Esophagus muscularis mucosa (tissue), 4 donors: ENCODE measurements at regions not wholly inside any gene's neighbourhood (a gene's known extent, or its start where the extent isn't known, plus 50 kb on each side); places are given as distances from the start of the nearest gene placed in this dataset.

Experiments
- EP300 ChIP-seq: sonication (generic); formaldehyde crosslinking; IDR thresholded peaks from one replicate; pipeline ENCODE4 v1.6.1; 2017; ENCODE audit warnings: antibody characterized with exemption
- POLR2A ChIP-seq: fragments of 450-650 bp; IDR thresholded peaks from one replicate; pipeline ENCODE4 v1.6.1; 2017; ENCODE audit warnings: antibody characterized with exemption, moderate library complexity, mild to moderate bottlenecking, low read depth
- POLR2AphosphoS5 ChIP-seq, 2 donors: sonication (generic); formaldehyde crosslinking; IDR thresholded peaks; one replicate each; pipeline ENCODE4 v1.6.1; 2017; ENCODE audit warnings: antibody characterized with exemption in 2 of 2
- TF ChIP-seq, protein P1 (sequence below), 3 experiments: fragments of 200-600 bp in 2 of 3; fragments of 450-650 bp in 1 of 3; sonication (generic) in 2 of 3; IDR thresholded peaks; one replicate each; pipeline ENCODE4 v1.5.1; 2017 to 2019; ENCODE audit warnings: antibody characterized with exemption in 3 of 3, mild to moderate bottlenecking in 2 of 3, moderate library complexity in 1 of 3

DNA sequence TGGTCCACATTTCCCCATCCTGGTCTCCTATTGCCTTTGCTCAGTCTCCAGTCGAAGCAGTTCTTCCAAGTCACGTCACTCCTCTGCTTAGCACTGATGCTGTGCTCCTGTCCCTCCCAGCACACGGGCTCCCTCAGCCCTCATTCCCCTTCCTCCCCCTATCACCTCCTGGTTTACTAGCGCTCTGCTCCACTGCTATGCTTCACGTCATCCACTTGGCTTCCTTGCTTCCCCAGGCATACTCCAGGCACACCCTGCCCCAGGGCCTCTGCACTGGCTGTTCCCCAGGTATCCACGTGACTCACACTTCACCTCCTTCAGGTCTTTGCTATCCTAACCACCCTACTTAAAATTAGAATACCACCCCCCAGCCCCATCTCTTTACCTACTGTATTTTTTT lies 269.3 kb downstream of the GLI2 start:
- TF ChIP-seq, protein P1, sequence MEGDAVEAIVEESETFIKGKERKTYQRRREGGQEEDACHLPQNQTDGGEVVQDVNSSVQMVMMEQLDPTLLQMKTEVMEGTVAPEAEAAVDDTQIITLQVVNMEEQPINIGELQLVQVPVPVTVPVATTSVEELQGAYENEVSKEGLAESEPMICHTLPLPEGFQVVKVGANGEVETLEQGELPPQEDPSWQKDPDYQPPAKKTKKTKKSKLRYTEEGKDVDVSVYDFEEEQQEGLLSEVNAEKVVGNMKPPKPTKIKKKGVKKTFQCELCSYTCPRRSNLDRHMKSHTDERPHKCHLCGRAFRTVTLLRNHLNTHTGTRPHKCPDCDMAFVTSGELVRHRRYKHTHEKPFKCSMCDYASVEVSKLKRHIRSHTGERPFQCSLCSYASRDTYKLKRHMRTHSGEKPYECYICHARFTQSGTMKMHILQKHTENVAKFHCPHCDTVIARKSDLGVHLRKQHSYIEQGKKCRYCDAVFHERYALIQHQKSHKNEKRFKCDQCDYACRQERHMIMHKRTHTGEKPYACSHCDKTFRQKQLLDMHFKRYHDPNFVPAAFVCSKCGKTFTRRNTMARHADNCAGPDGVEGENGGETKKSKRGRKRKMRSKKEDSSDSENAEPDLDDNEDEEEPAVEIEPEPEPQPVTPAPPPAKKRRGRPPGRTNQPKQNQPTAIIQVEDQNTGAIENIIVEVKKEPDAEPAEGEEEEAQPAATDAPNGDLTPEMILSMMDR (IDR thresholded peaks at IDR 0.05) = no peak
- TF ChIP-seq POLR2A (no peak), POLR2AphosphoS5 (IDR thresholded peaks at IDR 0.05) (no peak), EP300 (no peak)
